KMS-11 (cell line): ENCODE measurements at regions not wholly inside any gene's neighbourhood (a gene's known extent, or its start where the extent isn't known, plus 50 kb on each side); places are given as distances from the start of the nearest gene placed in this dataset.

Source experiments
- H2AFZ ChIP-seq: fragments of 200-600 bp; sonication (generic); 2 replicates; pipeline ENCODE4 v1.6.1; 2016; ENCODE audit warnings: antibody characterized with exemption, mixed run types, low read depth
- H3K27ac ChIP-seq: fragments of 200-600 bp; sonication (generic); 2 replicates; pipeline ENCODE4 v1.6.1; 2016; ENCODE audit warnings: mild to moderate bottlenecking, mixed run types
- H3K27me3 ChIP-seq: fragments of 200-600 bp; sonication (generic); 2 replicates; pipeline ENCODE4 v1.6.1; 2017; ENCODE audit warnings: mild to moderate bottlenecking, low read depth, mixed run types, moderate library complexity; ENCODE audit not compliant: insufficient read depth
- H3K36me3 ChIP-seq: fragments of 200-600 bp; sonication (generic); 2 replicates; pipeline ENCODE4 v1.6.1; 2017; ENCODE audit warnings: mild to moderate bottlenecking, mixed run types; ENCODE audit not compliant: insufficient read depth
- H3K4me1 ChIP-seq: fragments of 200-600 bp; sonication (generic); 2 replicates; pipeline ENCODE4 v1.6.1; 2016; ENCODE audit warnings: mild to moderate bottlenecking, low read depth, mixed run types; ENCODE audit not compliant: poor library complexity, severe bottlenecking
- H3K4me2 ChIP-seq: fragments of 200-600 bp; sonication (generic); 2 replicates; pipeline ENCODE4 v1.7.0; 2016; ENCODE audit warnings: mild to moderate bottlenecking, mixed run types
- H3K4me3 ChIP-seq: fragments of 200-600 bp; sonication (generic); IDR thresholded peaks from 2 replicates; pipeline ENCODE4 v1.6.1; 2017; ENCODE audit warnings: low read depth, low read length, mixed read lengths; ENCODE audit not compliant: insufficient read depth
- H3K79me2 ChIP-seq: fragments of 200-600 bp; sonication (generic); 2 replicates; pipeline ENCODE4 v1.6.1; 2016; ENCODE audit warnings: low read depth, mixed run types; ENCODE audit not compliant: insufficient read depth
- H3K9ac ChIP-seq: fragments of 200-600 bp; sonication (generic); 2 replicates; pipeline ENCODE4 v1.6.1; 2016; ENCODE audit warnings: mild to moderate bottlenecking, mixed run types
- H4K20me1 ChIP-seq: fragments of 200-600 bp; sonication (generic); 2 replicates; pipeline ENCODE4 v1.6.1; 2016; ENCODE audit warnings: mild to moderate bottlenecking, mixed run types; ENCODE audit not compliant: insufficient read depth
- TF ChIP-seq, protein P1 (sequence below): fragments of 200-600 bp; sonication (generic); conservative IDR thresholded peaks from 2 replicates; pipeline ENCODE4 v1.6.1; 2017; ENCODE audit warnings: low read depth, mild to moderate bottlenecking, antibody characterized with exemption, low read length, moderate library complexity, mixed read lengths

DNA sequence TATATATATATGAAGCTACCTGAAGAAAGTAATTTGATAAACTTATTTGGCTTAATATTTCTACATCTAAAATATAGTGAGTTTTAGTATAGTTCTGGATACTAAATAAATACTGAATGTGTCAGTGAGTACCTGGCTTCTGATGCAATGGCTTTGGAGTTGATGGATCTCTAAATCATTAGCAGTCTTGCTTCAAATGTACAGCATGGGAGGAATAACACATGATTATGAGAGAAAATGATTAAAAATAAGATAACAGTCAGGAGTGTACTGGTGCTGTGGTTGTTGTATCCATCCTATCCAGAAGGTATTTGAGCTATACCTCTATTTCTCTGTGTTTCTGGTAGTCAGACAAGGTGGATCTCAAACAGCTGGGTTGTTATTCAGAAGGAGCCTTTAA is 641.3 kb downstream of the TRAM1L1 start:
- no peaks in the 10 kb centered on the region for H4K20me1 ChIP-seq
- no peak overlapping the region for H3K4me3 ChIP-seq
- H2AFZ ChIP-seq: no peak overlapping the region
- H3K4me1 ChIP-seq: no peaks in the 10 kb centered on the region
- no peak overlapping the region for H3K9ac ChIP-seq
- H3K4me2 ChIP-seq: no peak overlapping the region
- no peaks in the 10 kb centered on the region for H3K36me3 ChIP-seq
- TF ChIP-seq, protein P1, sequence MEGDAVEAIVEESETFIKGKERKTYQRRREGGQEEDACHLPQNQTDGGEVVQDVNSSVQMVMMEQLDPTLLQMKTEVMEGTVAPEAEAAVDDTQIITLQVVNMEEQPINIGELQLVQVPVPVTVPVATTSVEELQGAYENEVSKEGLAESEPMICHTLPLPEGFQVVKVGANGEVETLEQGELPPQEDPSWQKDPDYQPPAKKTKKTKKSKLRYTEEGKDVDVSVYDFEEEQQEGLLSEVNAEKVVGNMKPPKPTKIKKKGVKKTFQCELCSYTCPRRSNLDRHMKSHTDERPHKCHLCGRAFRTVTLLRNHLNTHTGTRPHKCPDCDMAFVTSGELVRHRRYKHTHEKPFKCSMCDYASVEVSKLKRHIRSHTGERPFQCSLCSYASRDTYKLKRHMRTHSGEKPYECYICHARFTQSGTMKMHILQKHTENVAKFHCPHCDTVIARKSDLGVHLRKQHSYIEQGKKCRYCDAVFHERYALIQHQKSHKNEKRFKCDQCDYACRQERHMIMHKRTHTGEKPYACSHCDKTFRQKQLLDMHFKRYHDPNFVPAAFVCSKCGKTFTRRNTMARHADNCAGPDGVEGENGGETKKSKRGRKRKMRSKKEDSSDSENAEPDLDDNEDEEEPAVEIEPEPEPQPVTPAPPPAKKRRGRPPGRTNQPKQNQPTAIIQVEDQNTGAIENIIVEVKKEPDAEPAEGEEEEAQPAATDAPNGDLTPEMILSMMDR: no peak
- no peaks in the 10 kb centered on the region for H3K79me2 ChIP-seq
- H3K27ac ChIP-seq: no peak overlapping the region
- H3K27me3 ChIP-seq: no peaks in the 10 kb centered on the region

DNA sequence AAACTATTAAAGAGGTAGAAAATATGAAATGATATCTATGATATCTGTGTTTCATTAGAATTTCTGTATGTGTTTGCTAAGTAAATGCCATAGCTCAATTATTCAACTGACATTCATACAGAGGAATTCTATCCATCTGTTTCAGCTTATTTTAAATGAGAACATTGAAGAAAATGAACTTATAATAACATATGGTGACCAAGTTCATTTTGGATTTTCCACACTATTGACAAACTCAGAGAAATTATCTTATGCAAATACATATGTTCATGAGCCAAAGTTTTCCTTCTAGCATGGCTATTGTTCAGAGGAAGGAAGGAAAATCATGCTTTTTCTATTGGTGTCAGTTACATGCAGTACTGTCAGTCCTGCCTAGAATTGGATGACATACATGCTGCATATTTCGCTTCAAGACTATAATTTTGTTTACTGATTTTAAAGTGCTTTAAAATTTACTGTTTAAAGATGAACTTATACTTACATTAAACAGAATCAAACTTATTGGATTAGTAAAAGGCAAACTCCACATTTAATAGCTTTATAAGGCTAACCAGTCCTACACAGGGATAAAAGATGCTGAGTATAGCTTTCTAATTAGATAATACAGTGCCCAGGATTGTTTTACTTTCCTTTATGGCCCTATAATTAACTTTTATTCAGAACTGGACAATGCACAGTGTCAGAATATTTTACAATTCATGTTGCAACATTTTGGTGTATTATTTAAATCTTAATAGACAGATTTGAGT is 646.2 kb downstream of the TRAM1L1 start:
- Histone ChIP-seq H3K9ac (no peak overlapping the region), H4K20me1 (no peaks in the 10 kb centered on the region), H3K27me3 (no peaks in the 10 kb centered on the region)

DNA sequence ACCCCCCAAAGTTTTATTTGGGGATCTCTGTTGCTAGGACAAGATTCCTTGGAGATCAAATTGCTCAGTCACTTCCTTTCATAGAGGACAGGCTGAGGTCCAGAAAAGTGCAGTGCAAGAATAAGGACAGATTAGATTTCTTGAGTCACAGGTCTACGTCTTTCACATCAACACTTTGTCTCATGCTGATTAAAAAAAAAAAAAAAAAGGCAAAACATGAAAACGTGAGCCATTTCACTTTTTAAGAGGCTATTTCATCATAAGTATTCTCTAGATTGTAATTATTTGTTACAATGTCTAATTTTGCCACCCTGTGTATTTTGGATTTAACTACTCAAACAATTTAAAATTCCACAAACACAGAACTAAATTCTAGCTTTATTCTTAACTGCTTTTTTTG is 647.0 kb downstream of the TRAM1L1 start:
- no peak overlapping the region for H2AFZ ChIP-seq
- no peak overlapping the region for H3K27ac ChIP-seq
- H3K27me3 ChIP-seq: no peaks in the 10 kb centered on the region
- TF ChIP-seq, protein P1: no peak
- H3K4me3 ChIP-seq: no peak overlapping the region
- H3K79me2 ChIP-seq: no peaks in the 10 kb centered on the region
- no peaks in the 10 kb centered on the region for H3K36me3 ChIP-seq
- H4K20me1 ChIP-seq: no peaks in the 10 kb centered on the region
- no peak overlapping the region for H3K4me2 ChIP-seq
- no peaks in the 10 kb centered on the region for H3K4me1 ChIP-seq
- H3K9ac ChIP-seq: no peak overlapping the region

More for the DNA sequence above, 646.2 kb downstream of the TRAM1L1 start:
- H3K79me2 ChIP-seq: no peaks in the 10 kb centered on the region
- TF ChIP-seq, protein P1: no peak
- H3K4me1 ChIP-seq: no peaks in the 10 kb centered on the region
- no peak overlapping the region for H2AFZ ChIP-seq
- H3K27ac ChIP-seq: no peak overlapping the region
- H3K36me3 ChIP-seq: no peaks in the 10 kb centered on the region
- H3K4me2 ChIP-seq: no peak overlapping the region
- no peak overlapping the region for H3K4me3 ChIP-seq

DNA sequence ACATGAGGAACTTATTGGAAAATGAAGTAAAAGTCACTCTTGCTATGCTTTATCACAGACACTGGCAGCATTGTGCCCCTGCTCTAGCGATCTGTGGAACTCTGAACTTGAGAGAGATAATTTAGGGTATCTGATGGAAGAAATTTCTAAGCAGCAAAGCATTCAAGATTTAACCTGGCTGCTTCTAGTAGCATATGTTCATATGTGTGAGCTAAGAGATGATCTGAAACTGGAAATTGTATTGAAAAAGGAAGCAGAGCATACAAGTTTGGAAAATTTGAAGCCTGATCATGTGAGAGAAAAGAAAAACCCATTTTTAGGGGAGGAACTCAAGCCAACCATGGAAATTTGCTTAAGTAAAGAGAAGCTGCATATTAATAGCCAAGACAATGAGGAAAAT is 657.7 kb downstream of the TRAM1L1 start:
- no peaks in the 10 kb centered on the region for H3K27me3 ChIP-seq
- H3K36me3 ChIP-seq: no peaks in the 10 kb centered on the region; the same call in 1 of the 2 replicates
- H4K20me1 ChIP-seq: no peaks in the 10 kb centered on the region
- no peaks in the 10 kb centered on the region for H3K79me2 ChIP-seq
- no peak overlapping the region for H2AFZ ChIP-seq
- H3K4me2 ChIP-seq: no peak overlapping the region
- H3K4me3 ChIP-seq: no peak overlapping the region
- no peak overlapping the region for H3K9ac ChIP-seq
- TF ChIP-seq, protein P1: no peak
- no peak overlapping the region for H3K27ac ChIP-seq
- H3K4me1 ChIP-seq: no peaks in the 10 kb centered on the region
